ENCODE measurements at regions not wholly inside any gene's neighbourhood (a gene's known extent, or its start where the extent isn't known, plus 50 kb on each side); places are given as distances from the start of the nearest gene placed in this dataset.

DNA sequence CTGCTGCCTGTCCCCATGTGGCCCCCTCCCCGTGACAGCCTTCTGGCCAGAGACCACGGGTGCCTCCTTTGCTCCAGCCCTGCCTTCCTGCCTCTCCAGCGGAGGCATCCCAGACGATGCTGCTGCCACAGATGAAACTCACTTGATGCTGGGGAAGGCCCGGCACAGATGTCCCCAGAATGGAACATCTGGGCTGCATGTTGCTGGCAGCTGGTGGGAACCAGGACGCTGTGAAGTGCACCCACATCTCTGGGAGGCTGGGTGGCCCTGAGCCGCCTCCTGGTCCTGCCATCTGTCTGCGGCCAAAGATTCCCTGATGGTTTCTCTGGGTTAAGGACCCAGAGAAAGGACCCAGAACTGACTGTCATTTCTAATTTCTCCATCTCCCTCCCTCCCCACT lies 51.9 kb upstream of the PTPRS start:
- H3K9me3 ChIP-seq (ENCODE audit: control insufficient read depth, low read length) = no peaks in the 10 kb centered on the region
- H3K4me1 ChIP-seq (ENCODE audit: control insufficient read depth, insufficient read depth, low read length, poor library complexity, severe bottlenecking) = no peaks in the 10 kb centered on the region
- H3K27ac ChIP-seq (ENCODE audit: insufficient read depth, low read length, poor library complexity, severe bottlenecking) = no peak overlapping the region
- H3K27me3 ChIP-seq (replicated peaks; ENCODE audit: control insufficient read depth, insufficient read depth, low read length, poor library complexity, severe bottlenecking) = peaks cover 5% of the 10 kb centered on the region
- H3K36me3 ChIP-seq (ENCODE audit: control insufficient read depth, insufficient read depth, low read length) = no peaks in the 10 kb centered on the region
- no peak overlapping the region for H3K4me3 ChIP-seq (ENCODE audit: insufficient read depth, low read depth, low read length, poor library complexity, severe bottlenecking)
- no peak for DNase-seq

DNA sequence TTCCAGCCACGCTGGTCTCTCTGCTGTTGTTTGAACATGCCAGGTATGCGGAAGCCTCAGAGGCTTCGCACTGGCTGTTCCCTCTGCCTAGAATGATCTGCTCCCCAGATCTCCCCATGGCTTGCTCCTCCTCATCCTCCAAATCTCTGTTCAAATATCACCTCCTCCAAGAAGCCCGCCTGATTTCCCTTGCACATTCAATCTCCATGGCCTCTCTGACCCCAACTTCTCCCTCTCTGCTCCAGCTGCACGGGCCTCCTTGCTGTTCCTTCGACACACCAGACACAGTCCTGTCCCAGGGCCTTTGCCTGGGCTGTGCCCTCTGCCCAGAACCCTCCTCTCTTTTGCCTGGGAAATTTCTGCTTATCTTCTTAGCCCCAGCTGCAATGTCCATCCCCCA lies 52.5 kb upstream of the PTPRS start:
- Histone ChIP-seq H3K36me3 (ENCODE audit: control insufficient read depth, insufficient read depth, low read length) (no peaks in the 10 kb centered on the region), H3K4me1 (ENCODE audit: control insufficient read depth, insufficient read depth, low read length, poor library complexity, severe bottlenecking) (no peaks in the 10 kb centered on the region), H3K27ac (ENCODE audit: insufficient read depth, low read length, poor library complexity, severe bottlenecking) (no peak overlapping the region), H3K27me3 (replicated peaks; ENCODE audit: control insufficient read depth, insufficient read depth, low read length, poor library complexity, severe bottlenecking) (peaks cover 5% of the 10 kb centered on the region), H3K4me3 (ENCODE audit: insufficient read depth, low read depth, low read length, poor library complexity, severe bottlenecking) (no peak overlapping the region), H3K9me3 (ENCODE audit: control insufficient read depth, low read length) (no peaks in the 10 kb centered on the region)
- DNase-seq = no peak

- no peaks in the 10 kb centered on the region for H3K4me1 ChIP-seq (ENCODE audit: control insufficient read depth, insufficient read depth, low read length, poor library complexity, severe bottlenecking)
- no peak for DNase-seq
- no peak overlapping the region for H3K27ac ChIP-seq (ENCODE audit: insufficient read depth, low read length, poor library complexity, severe bottlenecking)
- no peaks in the 10 kb centered on the region for H3K9me3 ChIP-seq (ENCODE audit: control insufficient read depth, low read length)
- no peak overlapping the region for H3K4me3 ChIP-seq (ENCODE audit: insufficient read depth, low read depth, low read length, poor library complexity, severe bottlenecking)
- H3K27me3 ChIP-seq (replicated peaks; ENCODE audit: control insufficient read depth, insufficient read depth, low read length, poor library complexity, severe bottlenecking) = peaks cover 5% of the 10 kb centered on the region
- no peaks in the 10 kb centered on the region for H3K36me3 ChIP-seq (ENCODE audit: control insufficient read depth, insufficient read depth, low read length)
Measured at GRCh38 chr19:5394551-5395505, 54.2 kb upstream of the PTPRS start.

- Histone ChIP-seq H3K9me3 (ENCODE audit: control insufficient read depth, low read length) (no peaks in the 10 kb centered on the region), H3K4me3 (ENCODE audit: insufficient read depth, low read depth, low read length, poor library complexity, severe bottlenecking) (no peak overlapping the region), H3K27me3 (replicated peaks; ENCODE audit: control insufficient read depth, insufficient read depth, low read length, poor library complexity, severe bottlenecking) (peaks cover 5% of the 10 kb centered on the region), H3K36me3 (ENCODE audit: control insufficient read depth, insufficient read depth, low read length) (no peaks in the 10 kb centered on the region), H3K4me1 (ENCODE audit: control insufficient read depth, insufficient read depth, low read length, poor library complexity, severe bottlenecking) (no peaks in the 10 kb centered on the region), H3K27ac (ENCODE audit: insufficient read depth, low read length, poor library complexity, severe bottlenecking) (no peak overlapping the region)
- DNase-seq = no peak
Measured at GRCh38 chr19:5395556-5395955, 54.9 kb upstream of the PTPRS start.

GRCh38 chr19:5396096-5396939 lies 55.7 kb upstream of the PTPRS start:
- Histone ChIP-seq H3K4me3 (ENCODE audit: insufficient read depth, low read depth, low read length, poor library complexity, severe bottlenecking) (no peak overlapping the region), H3K9me3 (ENCODE audit: control insufficient read depth, low read length) (no peaks in the 10 kb centered on the region), H3K27me3 (replicated peaks; ENCODE audit: control insufficient read depth, insufficient read depth, low read length, poor library complexity, severe bottlenecking) (peaks cover 5% of the 10 kb centered on the region), H3K4me1 (ENCODE audit: control insufficient read depth, insufficient read depth, low read length, poor library complexity, severe bottlenecking) (no peaks in the 10 kb centered on the region), H3K27ac (ENCODE audit: insufficient read depth, low read length, poor library complexity, severe bottlenecking) (no peak overlapping the region), H3K36me3 (ENCODE audit: control insufficient read depth, insufficient read depth, low read length) (no peaks in the 10 kb centered on the region)
- DNase-seq = no peak

DNA sequence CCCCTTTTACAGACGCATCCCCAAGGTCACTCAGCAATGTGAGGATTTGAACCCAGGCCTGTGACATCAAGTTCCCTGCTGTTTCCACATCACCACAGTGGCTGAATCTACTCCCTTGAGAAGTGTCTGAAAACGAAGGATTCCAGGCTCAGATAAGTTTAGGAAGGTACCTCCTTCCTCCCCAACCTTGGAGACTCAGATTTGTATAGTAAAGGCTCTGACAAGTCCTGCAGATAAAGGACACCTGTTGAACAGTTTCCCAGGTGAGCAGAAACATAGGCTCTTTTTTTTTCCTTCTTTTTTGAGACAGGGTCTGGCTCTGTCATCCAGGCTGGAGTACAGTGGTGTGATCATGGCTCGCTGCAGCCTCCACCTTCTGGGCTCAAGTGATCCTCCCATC lies 56.4 kb upstream of the PTPRS start:
- Histone ChIP-seq H3K4me1 (ENCODE audit: control insufficient read depth, insufficient read depth, low read length, poor library complexity, severe bottlenecking) (no peaks in the 10 kb centered on the region), H3K9me3 (ENCODE audit: control insufficient read depth, low read length) (no peaks in the 10 kb centered on the region), H3K27me3 (replicated peaks; ENCODE audit: control insufficient read depth, insufficient read depth, low read length, poor library complexity, severe bottlenecking) (peaks cover 5% of the 10 kb centered on the region), H3K36me3 (ENCODE audit: control insufficient read depth, insufficient read depth, low read length) (no peaks in the 10 kb centered on the region), H3K4me3 (ENCODE audit: insufficient read depth, low read depth, low read length, poor library complexity, severe bottlenecking) (no peak overlapping the region), H3K27ac (ENCODE audit: insufficient read depth, low read length, poor library complexity, severe bottlenecking) (no peak overlapping the region)
- no peak for DNase-seq

- H3K27me3 ChIP-seq (replicated peaks; ENCODE audit: control insufficient read depth, insufficient read depth, low read length, poor library complexity, severe bottlenecking) = peaks cover 5% of the 10 kb centered on the region
- no peak for DNase-seq
Measured at GRCh38 chr19:5397804-5398692, 57.2 kb upstream of the ZNRF4 start.

DNA sequence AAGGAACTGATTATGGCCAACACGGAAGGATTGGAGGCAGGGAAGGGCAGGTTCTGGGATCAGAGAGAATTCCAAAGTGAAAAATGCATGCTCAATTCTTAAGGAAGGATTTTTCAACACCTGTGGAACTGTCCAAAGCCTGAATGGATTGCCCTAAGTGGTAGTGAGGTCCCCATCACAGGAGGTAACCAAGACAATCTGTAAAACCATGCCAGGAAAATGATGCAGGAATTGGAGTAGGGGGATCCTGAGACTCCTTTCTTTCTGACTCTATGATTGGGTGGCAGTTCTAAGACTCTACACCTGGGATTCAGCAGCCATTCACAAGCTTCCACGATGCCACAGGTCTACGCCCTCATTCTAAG lies 56.5 kb upstream of the ZNRF4 start:
- no peak overlapping the region for H3K27ac ChIP-seq (ENCODE audit: insufficient read depth, low read length, poor library complexity, severe bottlenecking)
- H3K9me3 ChIP-seq (ENCODE audit: control insufficient read depth, low read length) = no peaks in the 10 kb centered on the region
- H3K27me3 ChIP-seq (replicated peaks; ENCODE audit: control insufficient read depth, insufficient read depth, low read length, poor library complexity, severe bottlenecking) = peaks cover 5% of the 10 kb centered on the region
- H3K4me1 ChIP-seq (ENCODE audit: control insufficient read depth, insufficient read depth, low read length, poor library complexity, severe bottlenecking) = no peaks in the 10 kb centered on the region
- no peaks in the 10 kb centered on the region for H3K36me3 ChIP-seq (ENCODE audit: control insufficient read depth, insufficient read depth, low read length)
- H3K4me3 ChIP-seq (ENCODE audit: insufficient read depth, low read depth, low read length, poor library complexity, severe bottlenecking) = no peak overlapping the region
- no peak for DNase-seq

More at GRCh38 chr19:5397804-5398692, 57.2 kb upstream of the ZNRF4 start:
- H3K4me3 ChIP-seq (ENCODE audit: insufficient read depth, low read depth, low read length, poor library complexity, severe bottlenecking) = no peak overlapping the region
- no peaks in the 10 kb centered on the region for H3K4me1 ChIP-seq (ENCODE audit: control insufficient read depth, insufficient read depth, low read length, poor library complexity, severe bottlenecking)
- no peaks in the 10 kb centered on the region for H3K9me3 ChIP-seq (ENCODE audit: control insufficient read depth, low read length)
- H3K36me3 ChIP-seq (ENCODE audit: control insufficient read depth, insufficient read depth, low read length) = no peaks in the 10 kb centered on the region
- H3K27ac ChIP-seq (ENCODE audit: insufficient read depth, low read length, poor library complexity, severe bottlenecking) = no peak overlapping the region

DNA sequence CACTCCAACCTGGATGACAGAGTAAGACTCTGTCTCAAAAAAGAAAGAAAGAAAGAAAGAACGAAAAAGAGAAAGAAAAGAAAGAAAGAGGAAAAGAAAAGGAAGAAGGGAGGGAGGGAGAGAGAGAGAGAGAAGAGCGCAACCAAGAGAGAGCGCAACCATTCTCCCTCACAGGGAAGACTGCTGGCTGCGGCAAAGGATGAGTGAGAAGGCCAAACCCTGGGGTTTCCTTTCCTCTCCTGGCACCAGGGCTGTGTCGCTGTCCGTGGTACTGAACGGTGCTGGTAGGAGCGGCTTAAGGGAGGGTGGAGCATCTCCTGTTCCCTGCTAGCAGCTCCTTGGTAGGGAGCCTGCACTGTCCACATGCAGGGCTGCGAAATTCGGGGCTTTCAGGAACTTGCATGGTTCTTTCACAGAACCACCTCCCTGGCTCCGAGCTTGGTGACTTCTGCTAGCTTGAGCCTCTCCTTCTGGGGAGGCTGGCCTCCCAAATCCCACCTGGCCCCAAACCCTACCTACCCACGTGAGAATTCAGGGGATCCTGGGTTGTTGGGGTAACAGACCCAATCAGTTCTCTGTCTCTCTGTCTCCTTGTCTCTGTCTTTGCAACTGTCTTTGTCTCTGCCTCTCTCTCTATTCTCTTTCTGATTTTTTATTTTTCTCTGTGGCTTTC lies 51.1 kb upstream of the ZNRF4 start:
- H3K27ac ChIP-seq (ENCODE audit: insufficient read depth, low read length, poor library complexity, severe bottlenecking) = no peak overlapping the region
- H3K4me3 ChIP-seq (ENCODE audit: insufficient read depth, low read depth, low read length, poor library complexity, severe bottlenecking) = no peak overlapping the region
- DNase-seq = peak in 2 of 3 donors; percentile 3 to 14
- H3K27me3 ChIP-seq (replicated peaks; ENCODE audit: control insufficient read depth, insufficient read depth, low read length, poor library complexity, severe bottlenecking) = no peaks in the 10 kb centered on the region
- H3K4me1 ChIP-seq (ENCODE audit: control insufficient read depth, insufficient read depth, low read length, poor library complexity, severe bottlenecking) = no peaks in the 10 kb centered on the region
- no peaks in the 10 kb centered on the region for H3K36me3 ChIP-seq (ENCODE audit: control insufficient read depth, insufficient read depth, low read length)
- no peaks in the 10 kb centered on the region for H3K9me3 ChIP-seq (ENCODE audit: control insufficient read depth, low read length)

All from effector memory CD4-positive, alpha-beta T cell (primary cell).